ENCODE measurements at regions not wholly inside any gene's neighbourhood (a gene's known extent, or its start where the extent isn't known, plus 50 kb on each side); places are given as distances from the start of the nearest gene placed in this dataset.

- H3K4me3 ChIP-seq (ENCODE audit: low read length in 2 of 2), result no peak overlapping the region
- DNase-seq (ENCODE audit: low read depth in 6 of 9, low spot score in 9 of 9), result no peak
- WGBS, result 78% methylated on average over 1 of the region's 1 CpG
- H3K27me3 ChIP-seq (ENCODE audit: control insufficient read depth in 2 of 2, insufficient read depth in 1 of 2, low read length in 1 of 2), result no peaks in the 10 kb centered on the region
- H3K4me1 ChIP-seq (ENCODE audit: control insufficient read depth in 2 of 2, insufficient read depth in 2 of 2, low read length in 2 of 2), result no peaks in the 10 kb centered on the region
- no peak overlapping the region for H3K27ac ChIP-seq (ENCODE audit: low read depth in 1 of 2, low read length in 1 of 2)
- no peaks in the 10 kb centered on the region for H3K36me3 ChIP-seq (ENCODE audit: control insufficient read depth in 2 of 2, insufficient read depth in 2 of 2, low read length in 1 of 2)
- no peaks in the 10 kb centered on the region for H3K9me3 ChIP-seq (ENCODE audit: control insufficient read depth in 2 of 2, insufficient read depth in 1 of 2, low read length in 1 of 2)
Measured at GRCh38 chr3:162292409-162292808, 795.8 kb downstream of the OTOL1 start.

- Histone ChIP-seq H3K27ac (ENCODE audit: low read depth in 1 of 2, low read length in 1 of 2) (no peak overlapping the region), H3K4me1 (ENCODE audit: control insufficient read depth in 2 of 2, insufficient read depth in 2 of 2, low read length in 2 of 2) (no peaks in the 10 kb centered on the region), H3K36me3 (ENCODE audit: control insufficient read depth in 2 of 2, insufficient read depth in 2 of 2, low read length in 1 of 2) (no peaks in the 10 kb centered on the region), H3K4me3 (ENCODE audit: low read length in 2 of 2) (no peak overlapping the region), H3K27me3 (ENCODE audit: control insufficient read depth in 2 of 2, insufficient read depth in 1 of 2, low read length in 1 of 2) (no peaks in the 10 kb centered on the region), H3K9me3 (ENCODE audit: control insufficient read depth in 2 of 2, insufficient read depth in 1 of 2, low read length in 1 of 2) (no peaks in the 10 kb centered on the region)
- 94% methylated on average over 6 of the region's 6 CpGs for WGBS
- no peak for DNase-seq (ENCODE audit: low read depth in 6 of 9, low spot score in 9 of 9)
Measured at GRCh38 chr3:162295323-162295983, 798.8 kb downstream of the OTOL1 start.

DNA sequence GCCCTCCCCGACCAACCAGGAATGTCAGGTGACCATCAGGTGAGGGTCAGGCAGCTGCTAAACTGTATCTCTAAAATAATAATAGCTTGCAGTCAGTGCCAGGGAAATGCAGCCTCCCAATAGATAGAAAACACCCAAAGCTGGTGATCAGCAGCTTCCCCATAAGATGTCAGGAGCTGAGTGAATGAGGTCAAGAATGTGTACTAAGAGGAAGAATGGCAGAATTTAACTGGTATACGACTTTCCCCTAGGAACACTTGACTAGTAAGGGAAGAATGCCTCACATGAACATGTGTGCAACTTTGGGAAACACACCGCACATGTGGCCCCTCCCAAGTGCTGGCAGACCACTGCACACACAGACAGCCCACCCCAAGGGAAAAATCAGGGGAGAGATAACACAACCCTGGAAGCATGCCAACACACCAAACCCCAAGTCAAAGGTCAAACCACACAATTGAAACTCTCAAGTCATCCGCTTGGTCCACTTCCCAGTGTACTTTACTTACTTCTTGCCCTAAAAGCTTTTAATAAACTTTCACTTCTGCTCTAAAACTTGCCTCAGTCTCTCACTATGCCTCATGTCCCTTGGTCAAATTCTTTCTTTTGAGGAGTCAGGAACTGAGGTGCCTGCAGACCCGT lies 806.5 kb downstream of the OTOL1 start:
- H3K4me3 ChIP-seq (ENCODE audit: low read length in 2 of 2), result no peak overlapping the region
- H3K9me3 ChIP-seq (ENCODE audit: control insufficient read depth in 2 of 2, insufficient read depth in 1 of 2, low read length in 1 of 2), result no peaks in the 10 kb centered on the region
- H3K27me3 ChIP-seq (ENCODE audit: control insufficient read depth in 2 of 2, insufficient read depth in 1 of 2, low read length in 1 of 2), result no peaks in the 10 kb centered on the region
- H3K27ac ChIP-seq (ENCODE audit: low read depth in 1 of 2, low read length in 1 of 2), result no peak overlapping the region
- H3K36me3 ChIP-seq (ENCODE audit: control insufficient read depth in 2 of 2, insufficient read depth in 2 of 2, low read length in 1 of 2), result no peaks in the 10 kb centered on the region
- no peaks in the 10 kb centered on the region for H3K4me1 ChIP-seq (ENCODE audit: control insufficient read depth in 2 of 2, insufficient read depth in 2 of 2, low read length in 2 of 2)
- WGBS, result 90% methylated on average over 5 of the region's 5 CpGs
- DNase-seq (ENCODE audit: low read depth in 6 of 9, low spot score in 9 of 9), result no peak

- Histone ChIP-seq H3K27me3 (ENCODE audit: control insufficient read depth in 2 of 2, insufficient read depth in 1 of 2, low read length in 1 of 2) (no peaks in the 10 kb centered on the region), H3K4me3 (ENCODE audit: low read length in 2 of 2) (no peak overlapping the region), H3K27ac (ENCODE audit: low read depth in 1 of 2, low read length in 1 of 2) (no peak overlapping the region), H3K36me3 (ENCODE audit: control insufficient read depth in 2 of 2, insufficient read depth in 2 of 2, low read length in 1 of 2) (no peaks in the 10 kb centered on the region), H3K9me3 (ENCODE audit: control insufficient read depth in 2 of 2, insufficient read depth in 1 of 2, low read length in 1 of 2) (peaks cover 0 to 9% of the 10 kb centered on the region in 2 donors), H3K4me1 (ENCODE audit: control insufficient read depth in 2 of 2, insufficient read depth in 2 of 2, low read length in 2 of 2) (no peaks in the 10 kb centered on the region)
- no peak for DNase-seq (ENCODE audit: low read depth in 6 of 9, low spot score in 9 of 9)
- WGBS, result 96% methylated on average over 2 of the region's 2 CpGs
Measured at GRCh38 chr3:162317046-162317445, 820.4 kb downstream of the OTOL1 start.

- 100% methylated on average over 1 of the region's 1 CpG for WGBS
Measured at GRCh38 chr3:162328649-162329048, 832.0 kb downstream of the OTOL1 start.

DNA sequence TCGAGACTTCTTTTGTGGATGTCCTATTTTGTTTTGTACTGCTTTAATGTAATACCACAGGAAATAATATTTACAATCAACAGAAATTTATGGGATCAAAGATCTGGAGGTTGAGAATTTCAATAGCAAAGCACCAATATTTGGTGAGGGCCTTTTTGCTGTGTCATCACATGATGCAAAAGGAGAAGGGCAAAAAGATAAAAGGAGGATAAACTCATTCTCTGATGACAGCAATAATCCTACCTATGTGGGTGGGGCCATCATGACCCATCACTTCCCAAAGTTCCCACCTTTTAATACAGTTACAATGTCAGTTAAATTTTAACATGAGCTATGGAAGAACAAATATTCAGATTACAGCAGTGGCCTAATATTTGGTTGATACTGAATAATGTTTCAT lies 832.9 kb downstream of the OTOL1 start:
- no peaks in the 10 kb centered on the region for H3K36me3 ChIP-seq (ENCODE audit: control insufficient read depth in 2 of 2, insufficient read depth in 2 of 2, low read length in 1 of 2)
- no peaks in the 10 kb centered on the region for H3K4me1 ChIP-seq (ENCODE audit: control insufficient read depth in 2 of 2, insufficient read depth in 2 of 2, low read length in 2 of 2)
- H3K27me3 ChIP-seq (ENCODE audit: control insufficient read depth in 2 of 2, insufficient read depth in 1 of 2, low read length in 1 of 2), result no peaks in the 10 kb centered on the region
- peaks cover 0 to 7% of the 10 kb centered on the region in 2 donors for H3K9me3 ChIP-seq (ENCODE audit: control insufficient read depth in 2 of 2, insufficient read depth in 1 of 2, low read length in 1 of 2)
- no peak for DNase-seq (ENCODE audit: low read depth in 6 of 9, low spot score in 9 of 9)
- no peak overlapping the region for H3K27ac ChIP-seq (ENCODE audit: low read depth in 1 of 2, low read length in 1 of 2)
- 92% methylated on average over 1 of the region's 1 CpG for WGBS
- H3K4me3 ChIP-seq (ENCODE audit: low read length in 2 of 2), result no peak overlapping the region

More at GRCh38 chr3:162328649-162329048, 832.0 kb downstream of the OTOL1 start:
- Histone ChIP-seq H3K9me3 (ENCODE audit: control insufficient read depth in 2 of 2, insufficient read depth in 1 of 2, low read length in 1 of 2) (peaks cover 0 to 6% of the 10 kb centered on the region in 2 donors), H3K27me3 (ENCODE audit: control insufficient read depth in 2 of 2, insufficient read depth in 1 of 2, low read length in 1 of 2) (no peaks in the 10 kb centered on the region), H3K27ac (ENCODE audit: low read depth in 1 of 2, low read length in 1 of 2) (no peak overlapping the region), H3K4me1 (ENCODE audit: control insufficient read depth in 2 of 2, insufficient read depth in 2 of 2, low read length in 2 of 2) (no peaks in the 10 kb centered on the region), H3K4me3 (ENCODE audit: low read length in 2 of 2) (no peak overlapping the region), H3K36me3 (ENCODE audit: control insufficient read depth in 2 of 2, insufficient read depth in 2 of 2, low read length in 1 of 2) (no peaks in the 10 kb centered on the region)
- no peak for DNase-seq (ENCODE audit: low read depth in 6 of 9, low spot score in 9 of 9)

GRCh38 chr3:162332344-162332743 lies 835.7 kb downstream of the OTOL1 start:
- WGBS, result 91% methylated on average over 3 of the region's 3 CpGs
- H3K9me3 ChIP-seq (ENCODE audit: control insufficient read depth in 2 of 2, insufficient read depth in 1 of 2, low read length in 1 of 2), result peaks cover 0 to 12% of the 10 kb centered on the region in 2 donors
- H3K27me3 ChIP-seq (ENCODE audit: control insufficient read depth in 2 of 2, insufficient read depth in 1 of 2, low read length in 1 of 2), result no peaks in the 10 kb centered on the region

DNA sequence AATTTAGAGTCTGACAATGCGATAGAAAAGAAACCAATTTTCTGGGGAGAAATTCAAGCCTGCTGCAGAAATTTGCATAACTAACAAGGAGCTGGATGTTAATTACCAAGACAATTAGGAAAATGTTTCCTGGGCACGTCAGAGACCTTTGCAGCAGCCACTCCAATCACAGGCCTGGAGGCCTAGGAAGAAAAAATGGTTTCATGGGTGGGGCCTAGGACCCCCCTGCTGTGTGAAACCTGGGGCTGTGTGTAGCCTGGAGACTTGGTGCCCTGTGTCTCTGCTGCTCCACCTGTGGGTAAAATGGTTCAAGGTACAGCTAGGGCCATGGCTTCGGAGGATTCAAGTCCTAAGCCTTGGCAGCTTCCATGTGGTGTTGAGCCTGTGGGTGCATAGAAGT lies 837.9 kb downstream of the OTOL1 start:
- Histone ChIP-seq H3K4me1 (ENCODE audit: control insufficient read depth in 2 of 2, insufficient read depth in 2 of 2, low read length in 2 of 2) (no peaks in the 10 kb centered on the region), H3K27ac (ENCODE audit: low read depth in 1 of 2, low read length in 1 of 2) (no peak overlapping the region), H3K9me3 (ENCODE audit: control insufficient read depth in 2 of 2, insufficient read depth in 1 of 2, low read length in 1 of 2) (peaks cover 0 to 12% of the 10 kb centered on the region in 2 donors), H3K27me3 (ENCODE audit: control insufficient read depth in 2 of 2, insufficient read depth in 1 of 2, low read length in 1 of 2) (no peaks in the 10 kb centered on the region), H3K36me3 (ENCODE audit: control insufficient read depth in 2 of 2, insufficient read depth in 2 of 2, low read length in 1 of 2) (no peaks in the 10 kb centered on the region), H3K4me3 (ENCODE audit: low read length in 2 of 2) (no peak overlapping the region)
- 90% methylated on average over 3 of the region's 3 CpGs for WGBS
- DNase-seq (ENCODE audit: low read depth in 6 of 9, low spot score in 9 of 9), result no peak

More at GRCh38 chr3:162332344-162332743, 835.7 kb downstream of the OTOL1 start:
- no peaks in the 10 kb centered on the region for H3K4me1 ChIP-seq (ENCODE audit: control insufficient read depth in 2 of 2, insufficient read depth in 2 of 2, low read length in 2 of 2)
- no peak overlapping the region for H3K4me3 ChIP-seq (ENCODE audit: low read length in 2 of 2)
- H3K36me3 ChIP-seq (ENCODE audit: control insufficient read depth in 2 of 2, insufficient read depth in 2 of 2, low read length in 1 of 2), result no peaks in the 10 kb centered on the region
- no peak overlapping the region for H3K27ac ChIP-seq (ENCODE audit: low read depth in 1 of 2, low read length in 1 of 2)
- no peak for DNase-seq (ENCODE audit: low read depth in 6 of 9, low spot score in 9 of 9)

- H3K27me3 ChIP-seq (ENCODE audit: control insufficient read depth in 2 of 2, insufficient read depth in 1 of 2, low read length in 1 of 2), result no peaks in the 10 kb centered on the region
- H3K27ac ChIP-seq (ENCODE audit: low read depth in 1 of 2, low read length in 1 of 2), result no peak overlapping the region
- H3K4me3 ChIP-seq (ENCODE audit: low read length in 2 of 2), result no peak overlapping the region
- WGBS, result 97% methylated on average over 1 of the region's 1 CpG
- H3K36me3 ChIP-seq (ENCODE audit: control insufficient read depth in 2 of 2, insufficient read depth in 2 of 2, low read length in 1 of 2), result no peaks in the 10 kb centered on the region
- peaks cover 0 to 12% of the 10 kb centered on the region in 2 donors for H3K9me3 ChIP-seq (ENCODE audit: control insufficient read depth in 2 of 2, insufficient read depth in 1 of 2, low read length in 1 of 2)
- H3K4me1 ChIP-seq (ENCODE audit: control insufficient read depth in 2 of 2, insufficient read depth in 2 of 2, low read length in 2 of 2), result no peaks in the 10 kb centered on the region
- no peak for DNase-seq (ENCODE audit: low read depth in 6 of 9, low spot score in 9 of 9)
Measured at GRCh38 chr3:162337630-162338029, 841.0 kb downstream of the OTOL1 start.
